Suppressor macrophage treated with lipopolysaccharide for 4 hours (primary cell): ENCODE measurements at regions not wholly inside any gene's neighbourhood (a gene's known extent, or its start where the extent isn't known, plus 50 kb on each side); places are given as distances from the start of the nearest gene placed in this dataset.
"Not testable (repeated sequence)": the region's sequence is repeated elsewhere in the genome, so short reads cannot be mapped to it uniquely, and the experiment has no call there.

Experiments
- DNase-seq: peaks from one replicate; pipeline ENCODE4 v3.0.0-alpha.2; 2020

DNA sequence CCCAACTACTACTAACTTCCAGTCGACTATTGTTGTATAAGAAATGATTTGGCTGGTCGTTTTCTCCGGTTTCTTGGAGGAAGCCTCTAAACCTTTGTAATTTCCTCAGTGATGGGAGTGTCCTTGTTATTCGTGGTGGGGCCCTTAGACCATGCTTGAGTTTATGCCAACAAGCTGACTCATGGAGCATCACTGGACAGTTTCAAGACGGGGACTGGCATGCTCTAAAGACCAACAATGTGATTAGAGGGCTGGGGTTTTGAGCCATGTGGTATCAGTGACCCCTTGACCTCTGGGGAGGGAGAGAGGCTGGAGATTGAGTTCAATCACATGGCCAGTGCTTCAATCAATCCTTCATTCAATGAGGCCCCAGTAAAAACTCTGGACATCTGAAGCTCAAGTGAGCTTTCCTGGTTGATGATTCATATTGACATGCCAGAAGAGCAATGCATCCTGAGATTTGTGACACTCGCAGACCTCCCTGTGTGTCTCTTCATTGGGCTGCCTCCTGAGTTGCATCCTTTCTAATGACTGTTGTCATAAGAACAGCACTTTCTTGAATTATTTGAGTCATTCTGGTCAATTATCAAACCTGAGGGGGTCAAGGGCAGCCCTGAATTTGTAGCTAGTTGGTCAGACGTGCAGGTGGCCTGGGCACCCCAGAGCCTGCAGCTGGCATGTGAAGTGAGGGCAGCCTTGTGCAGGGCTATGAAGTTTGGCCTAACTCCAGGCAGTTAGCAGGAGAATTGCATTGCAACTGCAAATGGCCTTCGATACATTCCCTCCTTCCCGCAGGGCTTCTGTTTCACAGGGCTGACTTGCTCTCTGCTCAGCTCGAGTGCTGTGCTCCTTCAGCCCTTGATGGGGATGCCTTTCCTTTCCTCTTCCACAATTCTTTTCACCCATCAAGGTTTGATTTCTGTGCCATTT lies 246.5 kb downstream of the FGF9 start:
- no peak for DNase-seq

DNA sequence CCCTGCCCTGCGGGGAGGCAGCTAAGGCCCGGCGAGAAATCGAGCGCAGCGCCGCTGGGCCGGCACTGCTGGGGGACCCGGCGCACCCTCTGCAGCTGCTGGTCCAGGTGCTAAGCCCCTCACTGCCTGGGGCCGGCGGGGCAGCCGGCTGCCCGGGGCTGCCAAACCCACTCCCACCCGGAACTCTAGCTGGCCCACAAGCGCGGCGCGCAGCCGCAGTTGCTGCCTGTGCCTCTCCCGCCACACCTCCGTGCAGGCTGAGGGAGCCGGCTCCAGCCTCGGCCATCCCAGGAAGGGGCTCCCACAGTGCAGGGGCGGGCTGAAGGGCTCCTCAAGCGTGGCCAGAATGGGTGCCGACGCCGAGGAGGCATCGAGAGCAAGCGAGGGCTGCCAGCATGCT lies 249.9 kb downstream of the FGF9 start:
- DNase-seq = not testable (repeated sequence)

DNA sequence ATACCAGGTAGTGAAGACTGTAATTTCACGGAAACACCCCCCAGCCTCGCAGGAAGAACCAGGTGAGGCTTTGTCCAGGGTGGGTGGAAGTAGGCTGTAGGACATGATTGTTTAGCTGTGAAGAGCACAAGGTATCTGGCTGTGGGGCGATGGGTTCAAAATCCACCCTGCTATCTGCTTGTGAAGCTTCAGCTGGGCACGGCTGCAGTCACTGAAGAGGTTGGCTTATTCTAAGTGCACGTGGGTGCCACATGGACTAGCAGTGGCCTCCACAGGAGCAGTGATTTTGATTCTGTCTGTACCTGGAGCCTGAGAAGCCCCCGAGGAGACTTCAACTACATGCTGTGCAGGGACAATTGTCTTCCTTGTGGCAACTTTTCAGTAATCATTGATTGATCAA lies 254.1 kb downstream of the FGF9 start:
- DNase-seq = no peak

- no peak for DNase-seq
These were observed 254.8 kb downstream of the FGF9 start for GRCh38 chr13:21925720-21926119.

DNA sequence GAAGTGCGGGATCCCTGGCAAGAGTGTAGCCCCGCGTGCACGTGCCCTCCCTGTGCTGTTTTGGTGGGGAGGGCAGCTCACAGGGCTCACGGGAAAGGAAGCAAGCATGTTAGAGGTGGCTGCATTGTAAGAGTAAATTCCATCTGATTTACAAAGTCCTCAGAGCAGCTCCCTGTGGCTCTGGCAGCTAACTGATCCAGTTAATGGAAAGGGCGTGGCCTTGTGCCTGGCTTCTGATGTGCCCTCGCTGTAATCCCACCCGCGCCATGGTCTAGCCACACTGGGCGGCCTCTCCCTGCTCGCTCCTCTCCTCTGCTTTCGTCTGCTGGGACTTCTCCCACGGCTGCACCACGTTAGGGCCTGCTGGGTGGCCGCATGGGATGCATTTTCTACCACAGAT lies 258.5 kb downstream of the FGF9 start:
- DNase-seq = no peak

DNA sequence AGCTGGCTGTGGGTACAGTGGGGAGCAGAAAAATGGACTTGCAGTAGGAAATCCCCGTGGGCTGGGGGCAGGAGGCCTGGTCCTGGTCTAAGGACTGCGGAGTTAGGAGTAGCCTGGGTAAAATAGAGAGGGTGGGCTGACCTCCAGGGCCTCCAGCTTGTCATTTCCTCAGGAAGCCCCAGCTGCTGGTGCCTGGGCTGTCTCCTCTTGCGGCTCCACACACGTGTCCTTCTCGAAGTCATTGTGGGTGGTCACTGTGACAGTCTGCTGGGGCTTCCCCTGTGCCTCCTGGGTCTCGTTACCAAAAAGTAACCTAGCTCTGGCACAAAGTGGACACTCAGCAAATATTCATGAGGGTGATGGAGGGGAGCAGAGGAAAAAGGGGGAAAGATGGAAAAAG lies 259.7 kb downstream of the FGF9 start:
- no peak for DNase-seq

- DNase-seq = no peak
These were observed 261.7 kb downstream of the FGF9 start for GRCh38 chr13:21932578-21932977.

- no peak for DNase-seq
These were observed 262.1 kb downstream of the FGF9 start for GRCh38 chr13:21932996-21933395.

- DNase-seq = no peak
These were observed 263.4 kb downstream of the FGF9 start for GRCh38 chr13:21934284-21934683.

GRCh38 chr13:21936674-21937073 lies 265.8 kb downstream of the FGF9 start:
- no peak for DNase-seq

DNA sequence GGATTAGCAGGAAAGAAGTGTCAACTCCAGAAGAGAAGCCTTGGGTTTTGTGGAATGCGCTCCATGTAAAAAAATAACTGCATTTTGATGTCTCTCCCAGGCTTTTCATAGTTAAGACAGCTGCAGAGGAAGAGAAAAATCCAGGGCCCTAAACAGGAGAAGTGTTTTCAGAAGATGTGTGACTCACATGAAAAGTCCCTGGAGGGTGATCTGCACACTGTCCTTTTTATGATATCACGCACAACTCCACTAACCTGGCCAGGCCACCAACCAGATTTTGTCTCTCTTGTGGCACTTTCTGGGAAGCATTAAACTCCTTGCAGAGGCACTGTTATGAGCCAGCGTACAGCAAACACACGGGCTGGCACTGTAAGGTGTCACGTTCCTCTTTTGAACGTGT lies 267.3 kb downstream of the FGF9 start:
- DNase-seq = no peak

- no peak for DNase-seq
These were observed 267.8 kb downstream of the FGF9 start for GRCh38 chr13:21938636-21939035.

- no peak for DNase-seq
These were observed 271.2 kb downstream of the FGF9 start for GRCh38 chr13:21942061-21942460.

DNA sequence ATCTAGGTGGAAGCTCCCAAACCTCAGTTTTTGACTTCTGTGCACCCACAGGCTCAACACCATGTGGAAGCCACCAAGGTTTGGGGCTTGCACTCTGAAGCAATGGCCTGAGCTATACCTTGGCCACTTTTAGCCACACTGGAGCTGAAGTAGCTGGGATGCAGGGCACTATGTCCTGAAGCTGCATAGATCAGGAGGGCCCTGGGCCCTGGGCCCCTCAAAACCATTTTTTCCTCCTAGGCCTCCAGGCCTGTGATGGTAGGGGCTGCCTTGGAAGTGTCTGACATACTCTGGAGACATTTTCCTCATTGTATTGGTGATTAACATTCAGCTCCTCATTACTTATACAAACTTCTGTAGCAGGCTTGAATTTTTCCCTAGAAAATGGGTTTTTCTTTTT lies 273.7 kb downstream of the FGF9 start:
- DNase-seq = no peak

DNA sequence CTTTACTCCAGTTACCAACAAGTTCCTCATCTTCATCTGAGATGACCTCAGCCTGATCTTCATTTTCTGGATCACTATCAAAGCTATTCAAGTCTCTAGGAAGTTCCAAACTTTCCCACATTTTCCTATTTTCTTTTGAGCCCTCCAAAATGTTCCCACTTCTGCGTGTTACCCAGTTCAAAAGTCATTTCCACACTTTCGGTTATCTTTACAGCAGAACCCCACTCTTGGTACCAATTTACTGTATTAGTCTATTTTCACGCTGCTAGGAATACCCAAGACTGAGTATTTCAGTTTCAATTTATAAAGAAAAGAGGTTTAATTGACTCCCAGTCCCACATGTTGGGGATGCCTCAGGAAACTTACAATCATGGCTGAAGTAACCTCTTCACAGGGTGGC lies 274.3 kb downstream of the FGF9 start:
- no peak for DNase-seq

GRCh38 chr13:21946964-21947363 lies 276.1 kb downstream of the FGF9 start:
- DNase-seq = no peak

DNA sequence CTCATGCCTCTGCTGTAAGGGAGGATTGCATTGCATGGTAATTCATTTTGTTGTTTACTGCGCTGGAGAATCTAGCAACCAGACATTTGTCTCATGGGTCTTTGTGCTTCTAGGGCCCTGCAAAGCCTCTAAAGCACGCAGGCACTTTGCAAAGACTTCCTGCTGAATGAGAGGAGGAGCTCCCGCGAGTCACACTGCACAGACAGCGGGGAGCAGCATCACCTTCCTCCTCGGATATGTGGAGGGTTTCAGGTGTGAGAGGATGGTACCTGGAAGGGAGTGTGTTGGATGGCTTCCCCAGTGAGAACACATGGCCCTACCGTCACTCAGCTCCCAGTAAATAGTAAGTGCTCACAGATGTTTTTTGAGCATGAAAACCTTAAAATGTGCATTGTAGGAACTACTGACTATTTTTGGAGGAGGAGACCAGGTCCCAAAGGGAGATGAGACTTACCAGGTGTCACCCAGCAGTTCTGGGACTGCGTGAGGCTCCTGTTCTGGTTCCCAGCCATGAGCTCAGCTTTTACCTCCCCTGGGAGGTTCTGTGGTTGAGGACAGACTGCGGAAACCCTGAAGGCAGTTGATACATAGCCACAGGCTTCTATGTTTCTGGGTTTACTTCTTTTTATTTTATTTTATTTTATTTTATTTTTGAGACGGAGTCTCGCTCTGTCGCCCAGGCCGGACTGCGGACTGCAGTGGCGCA lies 278.0 kb downstream of the FGF9 start:
- DNase-seq = no peak

DNA sequence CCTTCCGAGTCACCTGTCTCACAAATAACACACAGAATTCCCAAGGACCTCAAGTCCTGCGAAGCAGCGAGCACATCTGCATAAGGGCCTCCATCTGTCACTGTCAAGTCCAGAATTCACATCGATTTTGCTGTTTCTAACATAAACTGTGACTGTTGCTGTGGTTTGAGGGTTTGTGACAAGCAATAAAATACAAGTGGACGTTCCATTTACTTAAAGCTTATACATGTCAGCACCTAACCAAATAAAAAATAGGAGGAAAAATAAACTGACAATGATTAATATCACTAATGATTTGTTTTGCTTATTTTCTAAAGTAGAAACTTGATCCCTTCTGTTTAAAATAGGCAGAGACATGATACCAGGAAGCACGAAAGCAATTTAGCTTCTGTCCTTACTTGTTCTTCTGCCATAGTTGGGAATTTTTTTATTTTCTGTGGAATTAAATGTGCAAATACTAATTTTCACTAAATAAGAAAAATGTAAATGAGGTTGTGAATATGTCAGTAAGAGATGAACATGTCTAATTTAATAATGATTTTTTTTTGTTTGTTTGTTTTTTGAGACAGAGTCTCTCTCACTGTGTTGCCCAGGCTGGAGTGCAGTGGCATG lies 279.1 kb downstream of the FGF9 start:
- no peak for DNase-seq

DNA sequence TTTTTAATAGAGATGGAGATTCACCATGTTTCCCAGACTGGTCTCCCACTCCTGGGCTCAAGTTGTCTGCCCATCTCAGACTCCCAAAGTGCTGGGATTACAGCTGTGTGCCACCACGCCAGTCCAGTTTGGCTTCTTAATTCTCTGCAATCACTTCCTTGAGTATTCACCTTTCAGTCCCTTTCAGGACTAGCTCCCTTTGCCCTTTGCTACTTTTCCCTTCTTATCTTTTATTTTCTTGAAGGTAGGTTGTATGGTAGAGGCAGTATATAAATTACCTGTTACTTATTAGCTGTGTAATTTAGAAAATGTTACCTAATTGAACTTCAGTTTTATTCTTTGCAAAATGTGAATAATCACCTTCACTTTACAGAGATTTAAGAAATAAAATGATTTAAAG lies 285.8 kb downstream of the FGF9 start:
- no peak for DNase-seq

DNA sequence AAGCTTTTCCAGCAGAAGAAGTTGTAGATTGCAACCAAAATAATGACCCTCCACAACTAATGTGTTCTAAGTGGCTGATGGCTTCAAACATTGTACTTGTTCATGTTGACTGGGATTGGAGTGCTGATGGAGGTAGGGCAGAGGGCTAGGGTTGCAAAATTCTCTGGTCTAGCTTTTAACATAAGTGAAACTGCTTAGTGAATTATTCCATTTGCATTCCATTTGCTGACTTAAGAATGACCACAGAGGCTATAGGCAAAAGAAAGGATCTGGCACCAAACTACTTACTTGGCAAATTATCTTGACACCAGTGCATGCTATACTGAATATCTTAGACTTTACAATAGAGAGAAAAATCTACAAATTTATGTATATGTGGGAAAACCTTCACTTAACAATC lies 287.0 kb downstream of the FGF9 start:
- DNase-seq = no peak

GRCh38 chr13:21960108-21960507 lies 289.2 kb downstream of the FGF9 start:
- no peak for DNase-seq

- DNase-seq = no peak
These were observed 293.8 kb downstream of the FGF9 start for GRCh38 chr13:21964686-21965085.

- DNase-seq = no peak
These were observed 294.2 kb downstream of the FGF9 start for GRCh38 chr13:21965095-21965494.

DNA sequence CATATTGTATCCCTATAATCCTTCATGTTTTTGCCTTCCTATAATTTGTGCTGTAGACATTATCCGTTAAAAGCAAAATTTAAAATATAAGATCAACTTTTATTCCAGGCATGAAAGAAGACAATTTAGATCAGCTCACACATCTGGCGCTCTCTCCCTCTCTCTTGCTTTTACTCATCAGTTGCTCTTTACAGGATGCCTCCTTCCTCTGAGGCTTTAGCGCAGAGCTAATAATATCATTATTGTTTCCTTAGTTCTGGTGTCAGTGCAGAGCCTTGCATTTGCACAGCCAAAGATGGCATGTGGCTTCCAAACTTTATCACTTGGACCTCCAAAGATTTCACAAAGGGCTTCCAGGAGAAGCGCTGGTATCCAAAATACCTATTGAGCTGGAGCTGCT lies 295.1 kb downstream of the FGF9 start:
- DNase-seq = no peak
